ENCODE measurements at regions not wholly inside any gene's neighbourhood (a gene's known extent, or its start where the extent isn't known, plus 50 kb on each side); places are given as distances from the start of the nearest gene placed in this dataset.

DNA sequence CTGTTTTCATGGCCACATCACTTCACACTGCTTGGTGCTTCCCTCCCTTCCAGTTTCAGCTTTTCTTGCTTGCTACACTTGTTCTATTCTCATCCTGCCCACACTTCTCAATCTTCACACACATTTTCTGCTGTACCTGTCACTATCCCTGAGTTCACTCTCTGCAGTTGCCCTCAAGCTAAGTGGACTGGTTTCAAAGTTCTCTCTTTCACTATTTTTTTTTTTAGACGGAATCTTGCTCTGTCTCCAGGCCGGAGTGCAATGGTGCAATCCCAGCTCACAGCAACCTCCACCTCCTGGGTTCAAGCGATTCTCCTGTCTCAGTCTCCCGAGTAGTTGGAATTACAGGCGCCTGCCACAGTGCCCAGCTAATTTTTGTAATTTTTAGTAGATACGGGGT lies 130.6 kb upstream of the FAM83B start:
- ATAC-seq: no peak
- Histone ChIP-seq H4K20me1 (replicated peaks; ENCODE audit: insufficient read depth) (no peaks in the 10 kb centered on the region), H3K4me3 (no peak overlapping the region)

More for the DNA sequence above, 130.6 kb upstream of the FAM83B start:
- Mint-ChIP-seq H3K4me3 (no peak overlapping the region), H3K27ac (peak overlapping the region; percentile 4; the same call in 1 of the 2 replicates), H3K9me3 (no peaks in the 10 kb centered on the region), H3K27me3 (ENCODE audit: insufficient read depth, low read depth, poor library complexity) (no peaks in the 10 kb centered on the region), H3K36me3 (ENCODE audit: low read depth) (no peaks in the 10 kb centered on the region), H3K4me1 (peaks cover 9% of the 10 kb centered on the region)
- Histone ChIP-seq H3K27ac (ENCODE audit: low read depth) (no peak overlapping the region), H3K36me3 (ENCODE audit: insufficient read depth) (no peaks in the 10 kb centered on the region), H3K4me2 (no peak overlapping the region), H2AFZ (no peak overlapping the region), H3F3A (replicated peaks; ENCODE audit: low read depth) (no peaks in the 10 kb centered on the region), H3K27me3 (ENCODE audit: insufficient read depth) (no peaks in the 10 kb centered on the region), H3K4me1 (ENCODE audit: insufficient read depth) (0 out of 2 replicates have a peak, but pooled peaks cover 9% of the 10 kb centered on the region), H3K9me2 (ENCODE audit: insufficient read depth) (no peaks in the 10 kb centered on the region; the same call in 1 of the 2 replicates), H3K79me2 (replicated peaks; ENCODE audit: insufficient read depth) (no peaks in the 10 kb centered on the region)
- TF ChIP-seq EZH2 (IDR thresholded peaks at IDR 0.05; ENCODE audit: low read depth, unreplicated experiment) (no peak), STAT1 (IDR thresholded peaks at IDR 0.05; ENCODE audit: unreplicated experiment) (no peak), ZNF114 (CRISPR knock-in tag; IDR thresholded peaks at IDR 0.05) (no peak), CREB1 (CRISPR knock-in tag; IDR thresholded peaks at IDR 0.05; ENCODE audit: low read depth) (no peak), ETS1 (IDR thresholded peaks at IDR 0.05) (no peak), ZNF331 (CRISPR knock-in tag; IDR thresholded peaks at IDR 0.05; ENCODE audit: low read depth) (no peak), EZH2phosphoT487 (IDR thresholded peaks at IDR 0.05; ENCODE audit: unreplicated experiment) (no peak), NANOG (IDR thresholded peaks at IDR 0.05; ENCODE audit: borderline replicate concordance) (no peak)
- TF ChIP-seq, protein P1, sequence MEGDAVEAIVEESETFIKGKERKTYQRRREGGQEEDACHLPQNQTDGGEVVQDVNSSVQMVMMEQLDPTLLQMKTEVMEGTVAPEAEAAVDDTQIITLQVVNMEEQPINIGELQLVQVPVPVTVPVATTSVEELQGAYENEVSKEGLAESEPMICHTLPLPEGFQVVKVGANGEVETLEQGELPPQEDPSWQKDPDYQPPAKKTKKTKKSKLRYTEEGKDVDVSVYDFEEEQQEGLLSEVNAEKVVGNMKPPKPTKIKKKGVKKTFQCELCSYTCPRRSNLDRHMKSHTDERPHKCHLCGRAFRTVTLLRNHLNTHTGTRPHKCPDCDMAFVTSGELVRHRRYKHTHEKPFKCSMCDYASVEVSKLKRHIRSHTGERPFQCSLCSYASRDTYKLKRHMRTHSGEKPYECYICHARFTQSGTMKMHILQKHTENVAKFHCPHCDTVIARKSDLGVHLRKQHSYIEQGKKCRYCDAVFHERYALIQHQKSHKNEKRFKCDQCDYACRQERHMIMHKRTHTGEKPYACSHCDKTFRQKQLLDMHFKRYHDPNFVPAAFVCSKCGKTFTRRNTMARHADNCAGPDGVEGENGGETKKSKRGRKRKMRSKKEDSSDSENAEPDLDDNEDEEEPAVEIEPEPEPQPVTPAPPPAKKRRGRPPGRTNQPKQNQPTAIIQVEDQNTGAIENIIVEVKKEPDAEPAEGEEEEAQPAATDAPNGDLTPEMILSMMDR (conservative IDR thresholded peaks at IDR 0.05; ENCODE audit: low read depth in 2 of 2): no peak
- TF ChIP-seq, protein P2, sequence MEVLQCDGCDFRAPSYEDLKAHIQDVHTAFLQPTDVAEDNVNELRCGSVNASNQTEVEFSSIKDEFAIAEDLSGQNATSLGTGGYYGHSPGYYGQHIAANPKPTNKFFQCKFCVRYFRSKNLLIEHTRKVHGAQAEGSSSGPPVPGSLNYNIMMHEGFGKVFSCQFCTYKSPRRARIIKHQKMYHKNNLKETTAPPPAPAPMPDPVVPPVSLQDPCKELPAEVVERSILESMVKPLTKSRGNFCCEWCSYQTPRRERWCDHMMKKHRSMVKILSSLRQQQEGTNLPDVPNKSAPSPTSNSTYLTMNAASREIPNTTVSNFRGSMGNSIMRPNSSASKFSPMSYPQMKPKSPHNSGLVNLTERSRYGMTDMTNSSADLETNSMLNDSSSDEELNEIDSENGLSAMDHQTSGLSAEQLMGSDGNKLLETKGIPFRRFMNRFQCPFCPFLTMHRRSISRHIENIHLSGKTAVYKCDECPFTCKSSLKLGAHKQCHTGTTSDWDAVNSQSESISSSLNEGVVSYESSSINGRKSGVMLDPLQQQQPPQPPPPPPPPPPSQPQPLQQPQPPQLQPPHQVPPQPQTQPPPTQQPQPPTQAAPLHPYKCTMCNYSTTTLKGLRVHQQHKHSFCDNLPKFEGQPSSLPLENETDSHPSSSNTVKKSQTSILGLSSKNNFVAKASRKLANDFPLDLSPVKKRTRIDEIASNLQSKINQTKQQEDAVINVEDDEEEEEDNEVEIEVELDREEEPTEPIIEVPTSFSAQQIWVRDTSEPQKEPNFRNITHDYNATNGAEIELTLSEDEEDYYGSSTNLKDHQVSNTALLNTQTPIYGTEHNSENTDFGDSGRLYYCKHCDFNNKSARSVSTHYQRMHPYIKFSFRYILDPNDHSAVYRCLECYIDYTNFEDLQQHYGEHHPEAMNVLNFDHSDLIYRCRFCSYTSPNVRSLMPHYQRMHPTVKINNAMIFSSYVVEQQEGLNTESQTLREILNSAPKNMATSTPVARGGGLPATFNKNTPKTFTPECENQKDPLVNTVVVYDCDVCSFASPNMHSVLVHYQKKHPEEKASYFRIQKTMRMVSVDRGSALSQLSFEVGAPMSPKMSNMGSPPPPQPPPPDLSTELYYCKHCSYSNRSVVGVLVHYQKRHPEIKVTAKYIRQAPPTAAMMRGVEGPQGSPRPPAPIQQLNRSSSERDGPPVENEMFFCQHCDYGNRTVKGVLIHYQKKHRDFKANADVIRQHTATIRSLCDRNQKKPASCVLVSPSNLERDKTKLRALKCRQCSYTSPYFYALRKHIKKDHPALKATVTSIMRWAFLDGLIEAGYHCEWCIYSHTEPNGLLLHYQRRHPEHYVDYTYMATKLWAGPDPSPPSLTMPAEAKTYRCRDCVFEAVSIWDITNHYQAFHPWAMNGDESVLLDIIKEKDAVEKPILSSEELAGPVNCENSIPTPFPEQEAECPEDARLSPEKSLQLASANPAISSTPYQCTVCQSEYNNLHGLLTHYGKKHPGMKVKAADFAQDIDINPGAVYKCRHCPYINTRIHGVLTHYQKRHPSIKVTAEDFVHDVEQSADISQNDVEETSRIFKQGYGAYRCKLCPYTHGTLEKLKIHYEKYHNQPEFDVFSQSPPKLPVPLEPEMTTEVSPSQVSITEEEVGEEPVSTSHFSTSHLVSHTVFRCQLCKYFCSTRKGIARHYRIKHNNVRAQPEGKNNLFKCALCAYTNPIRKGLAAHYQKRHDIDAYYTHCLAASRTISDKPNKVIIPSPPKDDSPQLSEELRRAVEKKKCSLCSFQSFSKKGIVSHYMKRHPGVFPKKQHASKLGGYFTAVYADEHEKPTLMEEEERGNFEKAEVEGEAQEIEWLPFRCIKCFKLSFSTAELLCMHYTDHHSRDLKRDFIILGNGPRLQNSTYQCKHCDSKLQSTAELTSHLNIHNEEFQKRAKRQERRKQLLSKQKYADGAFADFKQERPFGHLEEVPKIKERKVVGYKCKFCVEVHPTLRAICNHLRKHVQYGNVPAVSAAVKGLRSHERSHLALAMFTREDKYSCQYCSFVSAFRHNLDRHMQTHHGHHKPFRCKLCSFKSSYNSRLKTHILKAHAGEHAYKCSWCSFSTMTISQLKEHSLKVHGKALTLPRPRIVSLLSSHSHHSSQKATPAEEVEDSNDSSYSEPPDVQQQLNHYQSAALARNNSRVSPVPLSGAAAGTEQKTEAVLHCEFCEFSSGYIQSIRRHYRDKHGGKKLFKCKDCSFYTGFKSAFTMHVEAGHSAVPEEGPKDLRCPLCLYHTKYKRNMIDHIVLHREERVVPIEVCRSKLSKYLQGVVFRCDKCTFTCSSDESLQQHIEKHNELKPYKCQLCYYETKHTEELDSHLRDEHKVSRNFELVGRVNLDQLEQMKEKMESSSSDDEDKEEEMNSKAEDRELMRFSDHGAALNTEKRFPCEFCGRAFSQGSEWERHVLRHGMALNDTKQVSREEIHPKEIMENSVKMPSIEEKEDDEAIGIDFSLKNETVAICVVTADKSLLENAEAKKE (CRISPR knock-in tag; IDR thresholded peaks at IDR 0.05): no peak
- DNase-seq (ENCODE audit: low spot score): no peak
